GM21367 (cell line): ENCODE measurements at regions not wholly inside any gene's neighbourhood (a gene's known extent, or its start where the extent isn't known, plus 50 kb on each side); places are given as distances from the start of the nearest gene placed in this dataset.

Experiments
- ATAC-seq: cut with Tn5 transposase; IDR thresholded peaks from one replicate; pipeline ENCODE4 v1.9.1; 2021; ENCODE audit not compliant: unreplicated experiment

DNA sequence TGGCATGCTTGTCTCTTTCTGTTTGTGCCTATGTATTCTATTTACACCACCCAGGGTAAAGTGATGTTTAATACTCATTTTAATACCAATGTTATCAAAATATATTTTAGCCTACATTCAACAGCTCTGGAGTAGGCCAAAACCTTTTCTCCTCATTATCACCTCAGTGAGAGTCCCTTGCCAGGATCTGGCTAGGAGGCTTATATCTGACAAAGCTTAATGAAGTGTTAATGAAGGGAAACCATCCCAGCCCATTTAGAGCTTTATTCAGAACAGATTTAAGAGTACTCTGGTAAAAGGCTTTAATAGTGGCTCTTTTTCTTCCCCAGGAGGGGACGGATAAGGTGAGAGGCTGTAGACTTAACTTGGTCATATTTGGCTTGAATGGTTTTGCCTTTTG is 137.6 kb downstream of the GRIN2B start:
- ATAC-seq: no peak

DNA sequence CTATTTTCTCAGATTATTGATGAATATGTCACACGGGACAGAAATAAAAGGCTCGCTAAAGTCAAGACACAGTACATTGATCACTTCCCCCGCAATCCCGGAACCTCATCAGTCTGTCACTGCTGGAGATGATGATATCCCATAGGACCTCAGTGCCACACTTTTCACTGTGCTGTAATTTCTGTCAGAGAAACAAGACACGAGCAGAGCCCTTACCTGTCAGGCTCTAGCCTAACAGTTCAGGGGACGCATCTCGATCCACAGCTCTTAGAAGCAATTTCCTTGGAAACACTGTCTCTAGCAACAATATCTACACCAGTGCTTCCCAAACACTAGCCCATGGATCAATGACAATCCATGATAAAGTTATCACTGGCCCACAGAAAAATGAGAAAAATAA is 140.0 kb downstream of the GRIN2B start:
- ATAC-seq: no peak

DNA sequence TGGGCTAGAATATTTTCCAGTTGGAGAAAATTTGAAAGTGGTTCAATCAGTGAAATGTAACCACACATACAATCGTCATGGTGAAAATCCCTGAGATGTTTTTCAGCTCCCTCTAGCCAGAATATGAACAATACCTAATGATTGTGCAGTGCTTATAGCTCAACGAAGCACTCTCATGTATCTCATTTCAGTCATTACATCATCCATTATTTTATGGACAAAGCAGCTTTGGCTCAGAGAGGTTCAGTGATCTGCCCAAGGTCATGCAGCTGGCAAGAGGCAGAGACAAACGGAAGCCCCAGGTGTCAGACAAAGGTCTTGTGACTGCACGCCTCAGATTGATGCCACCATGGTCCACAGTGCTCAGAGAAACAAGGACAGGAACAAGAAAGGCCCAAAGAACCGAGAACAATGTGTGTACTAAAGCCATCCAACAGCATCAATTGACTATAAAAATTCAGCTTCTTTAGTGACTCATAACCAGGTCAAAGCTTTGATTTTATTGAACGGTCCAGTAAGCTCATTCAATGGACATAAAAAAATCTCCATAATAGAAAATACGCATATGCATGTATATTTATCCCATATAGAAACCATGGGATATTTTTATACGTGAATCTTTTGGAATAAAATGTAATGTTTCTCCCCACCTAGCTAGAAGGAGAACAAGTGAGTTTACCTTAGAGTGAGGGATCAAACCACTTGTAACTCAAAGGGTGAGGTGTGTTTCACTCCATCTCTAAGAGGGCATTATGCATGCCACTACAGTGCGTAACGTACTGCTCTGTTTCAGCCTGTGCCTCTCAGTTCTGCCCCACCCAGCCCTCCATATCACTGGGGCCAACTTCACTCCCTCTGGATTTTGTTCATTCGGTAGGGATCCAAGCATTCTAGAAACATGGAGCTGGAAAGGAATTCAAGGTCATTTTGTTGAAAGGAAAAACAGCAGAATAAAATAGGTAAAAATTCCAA is 141.8 kb downstream of the GRIN2B start:
- no peak for ATAC-seq

DNA sequence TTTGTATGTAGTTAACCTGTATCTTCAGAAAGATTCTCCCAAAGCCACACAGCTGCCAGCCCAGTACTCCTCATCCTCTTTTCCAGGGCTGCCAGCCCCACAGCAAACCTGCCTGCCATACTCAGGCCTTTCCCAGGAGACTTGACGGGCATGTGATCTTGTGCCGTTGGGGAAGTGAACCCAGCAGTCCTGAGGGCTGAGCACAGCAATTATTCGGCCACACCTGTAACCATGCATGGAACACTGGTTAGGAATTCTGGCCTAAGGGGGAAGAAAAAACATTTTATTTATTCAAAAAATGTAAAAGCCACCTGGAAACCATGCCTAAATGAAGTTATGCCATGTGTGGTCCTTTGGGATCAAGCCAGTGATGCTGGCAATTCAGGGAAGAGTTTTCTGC is 145.3 kb downstream of the GRIN2B start:
- no peak for ATAC-seq

DNA sequence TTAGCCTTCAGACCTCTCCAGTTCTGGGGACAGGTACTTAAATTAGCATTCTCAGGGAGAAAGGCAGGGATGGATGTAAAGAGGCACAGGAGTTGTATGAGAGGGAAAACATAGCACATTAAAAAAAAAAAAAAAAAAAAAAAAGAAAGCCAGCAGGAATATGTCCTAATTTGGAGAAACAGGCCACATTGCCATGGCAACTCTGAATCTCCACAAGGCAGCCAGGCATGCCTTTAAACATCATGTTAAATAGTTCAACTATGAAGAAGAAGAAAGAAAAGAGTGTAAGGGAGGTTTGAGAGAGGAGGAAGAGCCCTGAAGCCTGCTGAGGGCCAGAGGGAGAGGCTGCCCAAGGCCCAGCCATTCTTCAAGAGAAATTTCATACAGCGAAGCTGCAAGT is 145.8 kb downstream of the GRIN2B start:
- no peak for ATAC-seq

DNA sequence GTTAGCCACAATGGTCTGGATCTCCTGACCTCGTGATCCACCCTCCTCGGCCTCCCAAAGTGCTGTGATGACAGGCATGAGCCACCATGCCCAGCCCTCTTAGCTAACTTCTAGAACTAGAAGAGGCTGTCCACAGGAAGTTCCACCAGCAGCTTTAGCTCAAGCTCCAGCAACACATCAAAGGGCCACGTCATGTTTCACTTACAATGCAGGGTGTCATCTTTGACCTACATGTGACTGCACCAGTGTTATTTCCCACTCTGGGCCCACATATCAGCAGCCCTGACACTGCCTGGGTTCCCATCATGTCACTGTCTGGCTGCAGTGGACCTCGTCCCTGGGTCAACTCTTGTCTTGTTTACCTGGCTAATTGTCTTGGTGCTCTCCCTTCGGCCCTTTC is 147.2 kb downstream of the GRIN2B start:
- ATAC-seq: no peak

DNA sequence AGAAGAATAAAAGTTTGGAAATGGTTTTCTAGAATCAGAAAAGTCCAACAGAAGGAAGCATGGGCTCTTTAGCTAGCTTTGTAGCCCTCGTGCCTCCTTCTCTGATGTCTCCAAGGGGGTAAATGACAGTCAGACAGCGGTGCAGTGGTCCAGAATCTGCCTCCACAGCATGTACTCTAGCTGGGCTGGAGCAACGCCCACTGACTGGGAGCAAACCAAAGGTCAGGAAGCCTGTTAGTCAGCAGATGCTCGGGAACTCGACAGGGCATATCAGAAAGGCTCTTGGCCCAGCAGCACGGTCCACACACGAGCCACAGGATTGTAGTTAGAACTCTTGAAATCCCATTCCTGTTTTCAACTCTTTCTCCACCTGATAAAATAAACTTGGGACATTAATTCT is 164.3 kb downstream of the GRIN2B start:
- no peak for ATAC-seq

DNA sequence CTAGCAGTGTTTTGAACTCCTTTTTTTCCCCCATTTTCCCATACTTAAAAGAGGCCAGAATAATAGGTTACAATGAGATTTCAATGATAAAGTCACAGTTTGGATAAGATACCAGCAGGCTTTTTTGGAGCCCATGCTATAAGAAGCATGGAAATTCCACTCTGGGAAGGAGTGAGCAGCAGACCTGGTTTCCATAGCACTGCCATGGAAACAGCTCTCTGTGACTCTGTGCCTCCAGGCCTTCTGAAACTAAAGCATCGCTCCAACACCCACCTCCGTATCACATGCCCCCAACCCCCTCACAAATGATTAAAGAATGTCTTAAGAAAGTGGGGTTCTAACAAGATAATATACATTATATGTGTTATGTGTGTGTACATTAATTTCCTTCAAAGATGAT is 165.0 kb downstream of the GRIN2B start:
- ATAC-seq: no peak

DNA sequence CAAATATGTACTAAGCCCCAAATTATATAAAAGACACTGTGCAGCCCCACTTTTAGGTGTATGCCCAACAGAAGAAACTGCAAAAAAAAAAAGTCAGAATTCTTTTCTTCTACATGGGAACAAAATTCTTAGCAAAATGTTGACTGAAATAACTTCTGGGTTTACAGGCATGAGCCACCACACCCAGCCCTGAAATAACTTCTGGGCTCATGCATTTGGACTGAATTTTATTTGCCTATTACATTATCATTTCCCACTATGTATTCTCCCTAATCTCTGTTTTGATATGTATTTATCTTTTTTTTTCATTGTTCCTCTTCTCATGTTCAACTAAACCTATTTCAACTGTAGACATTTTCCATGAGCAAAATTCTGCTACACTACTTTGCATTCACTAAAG is 169.2 kb downstream of the GRIN2B start:
- ATAC-seq: no peak

DNA sequence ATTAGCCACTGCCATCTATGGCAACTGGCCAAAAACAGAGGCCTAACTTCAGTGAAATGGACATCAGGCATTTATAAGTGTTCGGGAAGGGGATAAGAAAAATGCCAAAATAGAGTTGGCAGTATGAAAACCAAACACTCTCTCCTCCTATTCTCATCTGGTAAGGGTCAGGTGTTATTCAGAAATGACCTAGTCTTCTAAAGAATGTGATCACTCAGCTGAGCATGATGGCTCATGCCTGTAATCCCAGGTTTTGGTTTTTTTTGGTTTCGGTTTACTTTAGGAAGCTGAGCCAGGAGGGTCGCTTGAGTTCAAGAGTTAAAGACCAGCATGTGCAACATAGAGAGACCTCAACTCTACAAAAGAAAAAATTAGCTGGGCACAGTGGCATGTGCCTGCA is 170.3 kb downstream of the GRIN2B start:
- no peak for ATAC-seq

DNA sequence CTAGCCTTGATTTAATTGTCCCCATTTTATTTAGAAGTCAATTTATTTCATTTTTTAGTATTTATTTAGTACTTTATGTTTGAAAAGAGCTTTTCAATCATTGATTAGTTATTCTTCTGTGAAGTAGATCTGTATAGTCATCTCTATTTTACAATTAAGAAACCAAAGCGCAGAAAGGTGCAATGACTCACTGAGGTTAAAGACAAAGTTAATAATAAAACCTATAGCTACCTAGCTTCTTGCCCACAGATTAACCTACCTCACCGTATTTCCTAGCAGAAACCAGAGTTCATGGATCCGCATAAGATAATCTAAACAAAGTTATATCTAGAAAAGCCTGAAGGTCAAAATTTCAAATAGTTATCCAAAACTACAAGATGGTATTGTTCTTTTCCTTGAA is 176.4 kb downstream of the GRIN2B start:
- ATAC-seq: no peak

DNA sequence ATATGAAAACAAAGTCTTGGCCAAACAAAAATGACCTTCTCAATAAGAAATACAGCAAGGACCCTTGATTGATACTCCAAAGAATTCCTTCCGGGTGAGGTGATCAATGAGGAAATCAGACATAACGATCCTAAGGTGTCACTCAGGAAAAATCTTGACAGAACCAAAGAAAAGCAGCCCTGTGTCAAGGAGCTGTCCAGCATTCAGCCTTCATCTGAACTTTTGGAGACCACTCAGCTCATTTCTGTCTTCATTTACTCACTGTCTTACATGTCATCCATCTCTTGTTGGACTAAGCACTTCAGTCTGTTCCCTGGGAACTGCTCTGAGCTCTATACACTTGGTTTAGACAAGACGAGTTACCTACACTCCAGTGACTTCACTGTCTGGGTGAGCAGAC is 179.9 kb downstream of the GRIN2B start:
- no peak for ATAC-seq

DNA sequence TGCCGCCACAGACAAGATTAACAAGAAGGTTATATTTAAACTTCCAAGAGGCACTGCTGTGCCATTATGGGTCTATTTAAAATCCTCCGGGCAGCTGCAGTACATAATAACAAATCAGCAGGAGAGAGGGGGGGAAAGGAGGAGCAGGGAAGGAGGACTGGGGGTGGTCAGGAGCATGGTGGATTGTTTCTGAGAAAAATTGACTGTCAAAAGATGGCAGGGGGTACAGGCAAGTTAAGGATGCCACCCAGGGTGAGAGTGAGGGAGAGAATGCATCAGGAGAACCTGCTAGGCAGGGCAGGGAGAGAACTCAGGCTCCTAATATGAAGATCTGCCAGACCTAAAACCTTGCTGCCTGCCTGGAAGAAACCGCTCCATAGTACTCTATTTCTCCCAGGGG is 181.8 kb downstream of the GRIN2B start:
- ATAC-seq: no peak

DNA sequence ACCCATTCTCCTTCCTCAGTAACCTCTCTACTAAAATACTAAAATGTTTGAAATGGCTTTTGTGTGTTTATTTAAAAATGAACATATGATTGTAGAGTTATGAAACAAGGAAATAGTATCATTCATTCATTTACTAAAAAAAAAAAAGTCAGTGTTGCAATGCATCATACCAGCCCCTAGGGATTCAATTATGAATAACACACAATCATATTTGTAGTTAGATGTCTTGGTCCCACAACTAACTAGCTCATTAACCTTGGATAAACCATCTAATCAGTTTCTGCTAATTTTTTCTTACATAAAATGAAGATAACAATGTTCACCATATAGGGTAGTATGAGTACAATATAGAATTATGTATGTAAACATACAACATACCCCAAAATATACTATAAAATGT is 183.2 kb downstream of the GRIN2B start:
- no peak for ATAC-seq

DNA sequence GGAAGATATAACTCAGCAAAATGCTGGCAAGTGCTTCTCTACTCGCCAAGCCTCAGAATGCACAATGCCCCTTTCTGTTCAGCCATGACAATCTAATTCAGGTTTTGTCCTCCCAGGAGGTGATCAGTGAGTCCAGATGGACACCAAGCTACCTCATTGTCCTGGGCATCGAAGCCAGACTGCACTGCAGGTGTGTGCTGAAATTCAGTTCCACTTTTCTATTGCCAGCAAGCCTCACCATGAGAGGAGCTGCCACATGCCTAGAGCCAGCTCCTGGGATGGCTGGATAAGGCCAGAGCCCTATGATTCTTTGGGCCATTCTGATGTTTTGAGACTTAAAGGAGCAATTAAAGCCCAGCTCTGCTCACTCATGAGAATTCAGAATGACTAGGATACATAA is 186.7 kb downstream of the GRIN2B start:
- ATAC-seq: no peak

DNA sequence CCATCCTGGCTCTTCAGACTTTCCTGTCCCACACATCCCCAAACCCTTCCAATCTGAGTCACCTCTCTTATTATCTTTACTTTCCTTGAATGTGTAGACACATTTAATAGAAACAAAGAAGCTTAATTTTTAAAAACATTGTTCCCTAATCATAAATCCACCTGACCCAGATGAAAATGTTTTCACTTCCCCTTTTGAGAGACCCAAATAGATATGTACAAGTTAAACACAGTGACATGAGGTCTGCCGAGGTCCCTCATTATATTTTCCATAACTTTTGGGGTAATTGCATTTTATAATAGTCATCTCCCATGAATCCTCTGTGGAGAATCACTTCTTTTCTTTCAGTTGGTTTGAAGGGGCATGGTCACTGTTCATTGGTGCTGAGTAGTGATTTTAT is 191.1 kb downstream of the GRIN2B start:
- no peak for ATAC-seq

DNA sequence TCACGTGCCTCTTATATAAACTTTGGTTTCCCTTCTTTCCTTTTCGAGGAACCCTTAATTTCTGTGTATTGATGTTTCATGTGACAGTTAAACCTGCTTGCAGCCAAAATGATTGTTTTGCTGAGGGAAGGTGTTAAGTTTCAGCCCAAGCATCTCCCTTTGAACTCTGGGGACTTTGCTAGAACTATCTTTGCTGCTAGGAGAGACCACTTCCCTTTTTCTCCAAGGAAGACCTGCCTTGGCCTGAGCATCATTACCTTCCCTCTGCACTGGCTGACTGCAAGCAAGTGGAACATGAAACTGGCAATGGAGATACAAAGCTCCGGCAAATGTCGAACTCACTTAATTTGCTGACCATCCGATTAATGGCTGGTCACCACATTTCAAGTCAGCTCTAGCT is 192.8 kb downstream of the GRIN2B start:
- no peak for ATAC-seq

DNA sequence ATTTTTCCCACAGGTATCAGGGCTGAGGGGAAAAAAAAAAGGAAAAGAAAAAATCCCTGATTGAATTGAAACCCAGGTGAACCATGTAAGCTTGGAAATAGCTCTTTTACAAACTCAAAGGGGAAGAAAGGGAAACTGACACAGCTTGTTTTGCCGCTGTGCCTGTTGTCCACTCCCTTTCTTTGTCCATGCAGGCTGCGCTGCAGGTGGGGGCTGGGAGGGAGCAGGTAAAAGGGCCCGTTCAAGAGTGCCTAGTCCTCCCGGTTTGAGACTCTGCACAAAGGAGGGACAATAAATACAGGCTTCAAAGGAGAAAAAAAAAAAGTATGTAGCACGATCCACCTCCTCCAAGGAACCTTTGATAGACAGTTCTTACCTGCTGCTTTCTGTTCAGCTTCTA is 194.8 kb downstream of the GRIN2B start:
- no peak for ATAC-seq

DNA sequence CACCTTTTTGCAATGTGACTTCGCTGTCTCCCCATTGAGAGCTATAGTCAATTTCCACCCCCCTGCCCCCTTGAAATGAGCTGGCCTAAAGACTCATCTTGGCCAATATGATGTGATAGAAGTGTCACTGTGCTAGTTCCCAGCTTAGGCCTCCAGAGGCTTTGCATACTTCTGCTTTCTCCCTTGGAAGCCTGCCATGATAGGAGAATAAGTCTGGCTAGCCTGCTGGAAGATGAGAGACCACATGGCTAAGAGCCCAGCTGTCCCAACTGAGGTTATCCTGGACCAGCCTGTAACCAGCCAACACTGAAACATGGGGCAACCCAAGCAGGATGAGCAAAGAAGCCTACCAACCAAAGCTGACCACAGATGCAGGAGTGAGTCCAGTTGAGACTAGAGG is 196.9 kb downstream of the GRIN2B start:
- ATAC-seq: no peak

DNA sequence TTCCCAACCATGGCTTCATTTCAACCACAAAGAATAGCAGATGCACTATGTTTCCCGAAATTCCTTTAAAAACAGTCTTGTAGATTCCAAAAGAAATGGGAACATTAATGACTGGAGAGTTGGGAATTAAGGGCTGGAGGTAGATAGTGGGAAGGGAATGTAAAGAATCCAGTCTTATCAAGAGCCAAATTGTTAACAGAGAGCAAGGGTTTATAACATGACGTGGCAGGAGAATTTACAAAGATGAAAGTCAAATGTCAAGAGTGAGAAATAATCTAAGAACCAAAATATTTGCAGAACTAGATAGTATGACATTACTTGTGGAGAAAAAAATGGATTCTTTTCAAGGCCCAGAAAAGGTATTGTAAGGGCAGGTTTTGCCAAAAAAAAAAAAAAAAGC is 200.9 kb downstream of the GRIN2B start:
- no peak for ATAC-seq

DNA sequence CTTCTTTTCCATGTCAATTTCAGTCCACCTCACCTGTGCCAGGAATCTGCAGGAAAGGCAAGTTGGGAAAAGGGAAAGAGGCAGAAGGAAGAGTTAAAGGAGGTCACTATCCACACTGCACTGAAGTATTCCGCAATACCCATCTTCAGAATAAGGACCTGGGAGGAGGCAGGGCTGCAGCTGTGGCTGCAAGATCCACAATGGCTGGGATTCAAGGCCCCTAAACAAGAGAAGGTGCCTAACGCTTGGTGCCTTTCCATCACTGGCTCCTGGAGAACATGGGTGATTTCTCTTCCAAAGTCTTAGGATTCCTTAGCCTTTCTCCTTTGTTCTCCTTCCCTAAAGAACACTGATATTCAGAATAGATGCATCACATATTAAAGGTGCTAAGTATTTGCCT is 204.0 kb downstream of the GRIN2B start:
- no peak for ATAC-seq

DNA sequence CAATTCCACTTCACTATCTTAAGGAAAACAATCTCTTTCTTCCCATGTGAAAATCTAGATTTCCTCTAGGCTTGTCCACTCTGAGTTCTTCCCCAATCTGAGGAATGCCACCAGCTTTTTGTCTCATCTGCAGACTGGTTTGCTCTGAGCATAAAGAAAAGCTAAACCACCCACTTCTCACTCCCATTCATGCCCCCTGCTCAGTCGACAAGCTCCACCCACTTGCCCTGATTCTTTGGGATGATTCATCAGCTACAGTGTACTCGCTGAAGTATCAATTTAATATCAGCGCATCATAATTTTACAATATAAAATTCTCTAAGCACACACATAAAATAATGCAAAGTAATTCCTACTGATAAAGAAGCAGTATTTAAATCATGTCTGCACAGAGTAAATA is 209.1 kb downstream of the GRIN2B start:
- no peak for ATAC-seq

DNA sequence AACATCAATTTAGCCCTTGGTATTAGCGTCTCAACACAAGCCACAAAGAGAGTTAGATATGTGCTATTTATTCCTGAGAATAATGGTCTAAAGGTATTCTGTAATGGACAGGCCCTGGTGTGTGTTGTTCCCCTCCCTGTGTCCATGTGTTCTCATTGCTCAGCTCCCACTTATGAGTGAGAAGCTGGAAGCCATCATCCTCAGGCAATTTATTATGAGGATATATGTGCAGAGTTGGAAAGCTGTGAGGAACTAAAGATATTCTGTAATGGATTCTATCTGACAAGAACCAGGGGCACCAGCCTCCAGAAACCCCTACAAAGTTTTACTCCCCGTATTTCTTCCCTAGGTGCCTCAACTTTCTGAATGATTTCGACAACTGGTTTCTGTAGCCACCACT is 210.8 kb downstream of the GRIN2B start:
- no peak for ATAC-seq
